SJCRH30 (cell line): ENCODE measurements at regions not wholly inside any gene's neighbourhood (a gene's known extent, or its start where the extent isn't known, plus 50 kb on each side); places are given as distances from the start of the nearest gene placed in this dataset.

ENCODE experiments used
- DNase-seq, 2 experiments: peaks; one replicate each; pipeline ENCODE4 v3.0.0-alpha.2; 2015 to 2020
- H3K27ac ChIP-seq: fragments of 250-450 bp; sonication (Bioruptor Pico); 2 replicates; pipeline ENCODE4 v1.5.1; 2020; ENCODE audit warnings: mild to moderate bottlenecking, moderate library complexity
- H3K27me3 ChIP-seq: fragments of 250-450 bp; sonication (Bioruptor Pico); 2 replicates; pipeline ENCODE4 v1.5.1; 2020; ENCODE audit warnings: mild to moderate bottlenecking, moderate library complexity
- H3K36me3 ChIP-seq: fragments of 250-450 bp; sonication (Bioruptor Pico); 2 replicates; pipeline ENCODE4 v1.5.1; 2020; ENCODE audit warnings: mild to moderate bottlenecking, moderate library complexity
- H3K4me1 ChIP-seq: fragments of 250-450 bp; sonication (Bioruptor Pico); 2 replicates; pipeline ENCODE4 v1.5.1; 2020; ENCODE audit warnings: mild to moderate bottlenecking, moderate library complexity
- H3K4me3 ChIP-seq: fragments of 250-450 bp; sonication (Bioruptor Pico); 2 replicates; pipeline ENCODE4 v1.5.1; 2020; ENCODE audit warnings: mild to moderate bottlenecking, moderate library complexity
- H3K9me3 ChIP-seq: fragments of 250-450 bp; sonication (Bioruptor Pico); replicated peaks from 2 replicates; pipeline ENCODE4 v1.5.1; 2020; ENCODE audit warnings: mild to moderate bottlenecking, moderate library complexity

DNA sequence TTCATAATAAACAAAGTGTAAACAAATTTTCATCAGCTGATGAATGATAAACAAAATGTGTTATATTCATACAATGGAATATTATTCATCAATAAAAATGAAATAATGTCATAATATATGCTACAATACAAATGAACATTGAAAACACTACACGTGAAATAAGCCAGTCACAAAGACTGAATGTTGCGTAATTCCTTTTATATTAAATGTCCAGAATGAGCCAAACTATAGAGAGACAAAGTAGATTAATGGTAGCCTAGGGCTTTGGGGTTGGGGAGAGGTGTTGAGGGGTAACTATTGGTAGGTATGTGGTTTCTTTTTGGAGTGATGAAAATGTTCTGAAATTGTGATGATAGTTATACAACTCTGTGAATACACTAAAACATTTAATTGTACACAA, 292.9 kb upstream of the PDZRN3 start:
- H3K36me3 ChIP-seq = no peaks in the 10 kb centered on the region
- no peaks in the 10 kb centered on the region for H3K27me3 ChIP-seq
- no peak overlapping the region for H3K27ac ChIP-seq
- no peak for DNase-seq
- no peaks in the 10 kb centered on the region for H3K9me3 ChIP-seq
- no peaks in the 10 kb centered on the region for H3K4me1 ChIP-seq
- H3K4me3 ChIP-seq = no peak overlapping the region

DNA sequence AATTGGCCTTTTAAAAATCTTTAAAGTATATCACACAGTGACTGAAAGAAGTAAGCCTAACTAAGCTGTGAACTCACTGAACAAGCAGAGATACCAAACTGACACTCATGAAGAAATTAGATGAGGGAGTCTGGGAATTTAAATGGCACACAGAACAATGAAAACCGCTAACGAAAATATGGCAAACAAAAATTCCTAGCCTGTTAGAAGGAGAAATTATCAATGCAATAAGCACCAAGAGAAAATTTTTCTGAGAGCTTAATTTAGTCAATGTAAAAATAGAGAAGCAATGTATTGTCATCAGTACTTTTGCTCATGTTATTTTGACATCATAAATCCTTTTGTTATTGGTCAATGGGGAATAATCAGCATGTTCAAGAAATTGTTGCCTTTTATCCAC, 291.1 kb upstream of the PDZRN3 start:
- Histone ChIP-seq H3K27ac (no peak overlapping the region), H3K4me1 (no peaks in the 10 kb centered on the region), H3K27me3 (no peaks in the 10 kb centered on the region), H3K4me3 (no peak overlapping the region), H3K36me3 (no peaks in the 10 kb centered on the region), H3K9me3 (no peaks in the 10 kb centered on the region)
- no peak for DNase-seq

DNA sequence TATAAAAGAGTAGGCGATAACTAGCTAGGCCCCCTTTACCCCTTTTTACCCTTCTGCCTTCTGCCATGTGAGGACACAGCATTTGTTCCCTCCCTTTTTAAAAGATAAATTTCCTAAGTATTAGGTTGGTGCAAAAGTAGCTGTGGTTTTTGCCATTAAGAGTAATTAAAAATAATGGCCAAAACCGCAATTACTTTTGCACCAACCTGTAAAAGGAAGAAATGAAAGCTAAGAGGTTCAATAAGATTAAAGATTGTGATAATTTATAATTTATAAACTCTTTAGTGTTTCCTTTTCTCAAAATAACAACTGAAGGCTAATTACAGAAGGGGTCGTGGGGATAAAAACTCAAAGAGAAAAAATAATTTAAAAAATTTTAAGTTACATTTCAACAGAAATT, 283.5 kb upstream of the PDZRN3 start:
- Histone ChIP-seq H3K36me3 (no peaks in the 10 kb centered on the region), H3K4me3 (no peak overlapping the region), H3K27ac (no peak overlapping the region), H3K27me3 (no peaks in the 10 kb centered on the region), H3K9me3 (no peaks in the 10 kb centered on the region), H3K4me1 (no peaks in the 10 kb centered on the region)
- DNase-seq = no peak

DNA sequence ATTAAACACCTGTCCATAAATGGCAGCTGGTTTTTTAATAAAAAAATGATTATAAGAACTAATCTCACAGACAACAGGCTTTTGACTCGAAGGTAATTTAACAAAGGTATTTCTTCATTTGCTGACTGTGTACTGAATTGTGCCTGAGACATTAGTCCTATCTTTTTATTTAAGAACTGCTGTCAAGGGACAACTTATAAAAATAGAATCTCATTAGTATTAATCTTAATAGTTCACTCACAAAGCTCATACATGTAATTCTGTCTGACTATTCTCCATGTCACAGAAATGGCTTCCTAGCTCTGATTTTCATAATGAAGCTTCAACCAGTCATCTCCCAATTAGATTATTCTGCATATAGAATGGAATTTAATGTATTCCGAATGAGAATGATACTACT, 276.9 kb upstream of the PDZRN3 start:
- Histone ChIP-seq H3K4me3 (no peak overlapping the region), H3K4me1 (no peaks in the 10 kb centered on the region), H3K9me3 (no peaks in the 10 kb centered on the region), H3K27me3 (no peaks in the 10 kb centered on the region), H3K27ac (no peak overlapping the region), H3K36me3 (no peaks in the 10 kb centered on the region)
- DNase-seq = no peak

DNA sequence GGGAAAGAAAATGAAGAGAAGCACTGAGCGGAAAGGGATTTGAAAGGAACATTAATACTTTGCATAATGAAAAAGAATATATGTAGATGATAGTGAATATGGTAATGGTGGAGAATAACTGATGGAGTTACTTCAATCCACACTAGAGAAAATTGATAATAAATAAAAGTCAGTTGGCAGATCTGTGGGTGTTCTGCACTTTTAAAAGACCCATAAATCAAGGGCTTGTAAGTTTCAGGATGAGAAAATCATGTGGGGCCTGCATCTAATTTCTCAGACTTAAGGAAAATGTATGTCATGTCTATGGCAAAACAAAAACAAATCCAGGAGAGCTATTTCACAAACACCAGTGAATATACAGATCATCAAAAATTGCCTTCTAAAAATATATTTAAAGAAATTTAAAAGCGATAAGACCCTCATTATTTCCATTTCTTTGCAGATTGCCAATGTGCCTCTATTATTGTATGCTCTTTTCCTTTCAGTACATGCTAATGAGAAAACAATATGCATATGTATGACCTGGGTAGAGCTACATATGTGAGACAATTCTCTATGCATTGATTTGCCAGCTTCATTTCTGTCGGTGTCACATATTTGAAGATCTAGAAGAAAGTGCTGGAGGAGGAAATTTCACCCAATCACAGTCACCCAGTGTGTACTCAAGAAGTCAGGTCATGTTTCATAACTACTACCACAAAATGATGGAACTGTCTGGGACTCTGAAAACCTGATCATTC, 269.9 kb upstream of the PDZRN3 start:
- no peaks in the 10 kb centered on the region for H3K27me3 ChIP-seq
- no peak overlapping the region for H3K27ac ChIP-seq
- no peak overlapping the region for H3K4me3 ChIP-seq
- no peaks in the 10 kb centered on the region for H3K36me3 ChIP-seq
- no peaks in the 10 kb centered on the region for H3K9me3 ChIP-seq
- DNase-seq = no peak
- no peaks in the 10 kb centered on the region for H3K4me1 ChIP-seq

DNA sequence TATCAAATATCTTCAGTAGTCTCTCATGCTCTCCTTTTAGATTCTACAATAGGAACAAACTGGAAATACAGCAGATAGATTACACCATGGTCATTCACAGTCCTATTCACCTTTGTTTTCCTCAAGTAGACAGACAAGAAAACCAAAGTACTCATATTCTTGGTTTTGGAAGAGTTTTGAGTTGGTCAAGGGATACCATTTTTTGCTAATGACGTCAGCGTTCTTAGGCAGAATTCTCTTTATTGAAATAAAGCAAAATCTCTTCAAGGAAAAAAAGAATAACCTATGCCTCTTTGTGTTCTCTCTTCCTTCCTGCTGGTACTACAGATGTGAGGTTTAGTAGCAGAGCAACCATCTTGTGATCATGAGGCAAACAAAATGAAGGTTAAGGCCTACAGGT, 268.3 kb upstream of the PDZRN3 start:
- Histone ChIP-seq H3K4me3 (no peak overlapping the region), H3K4me1 (no peaks in the 10 kb centered on the region), H3K27me3 (no peaks in the 10 kb centered on the region), H3K27ac (no peak overlapping the region), H3K36me3 (no peaks in the 10 kb centered on the region), H3K9me3 (no peaks in the 10 kb centered on the region)
- no peak for DNase-seq

DNA sequence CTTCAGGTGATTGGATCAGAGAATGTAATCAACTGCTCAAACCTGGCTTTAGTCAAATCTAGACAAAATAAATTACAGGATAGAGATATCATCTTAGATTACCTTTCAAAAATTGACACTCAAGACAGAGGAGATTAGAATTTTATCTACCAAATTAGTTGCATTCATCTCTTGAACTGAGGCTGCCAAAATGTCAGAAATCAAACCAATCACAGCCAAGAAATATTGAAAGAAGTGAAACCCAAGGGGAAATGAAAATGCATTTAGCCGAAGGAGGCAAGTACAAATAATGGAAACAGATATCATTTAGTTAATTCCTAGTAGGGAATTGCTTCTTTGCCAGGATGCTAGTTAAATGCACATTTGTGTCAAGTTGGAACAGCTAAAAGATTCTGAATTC, 261.1 kb upstream of the PDZRN3 start:
- no peak overlapping the region for H3K27ac ChIP-seq
- no peaks in the 10 kb centered on the region for H3K36me3 ChIP-seq
- no peak for DNase-seq

DNA sequence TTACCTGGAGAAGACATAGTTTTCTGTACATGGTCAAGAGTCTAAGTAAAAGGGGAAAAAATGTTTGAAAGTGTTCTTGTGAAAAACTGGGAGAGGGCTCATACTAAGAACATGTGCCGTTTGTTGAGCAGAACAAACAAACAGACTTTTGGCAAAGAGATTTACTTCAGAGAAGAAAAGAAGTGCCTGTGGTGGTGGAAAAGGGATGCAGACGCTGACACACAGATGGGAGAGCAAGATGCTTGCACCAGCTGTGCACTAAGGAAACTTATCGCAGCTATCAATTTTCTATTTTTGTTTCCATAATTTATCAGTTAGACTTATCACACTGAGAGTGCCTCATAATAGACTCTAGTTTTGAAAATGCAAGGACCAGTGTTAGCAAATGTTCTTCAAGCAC, 259.6 kb upstream of the PDZRN3 start:
- Histone ChIP-seq H3K4me1 (no peaks in the 10 kb centered on the region), H3K27ac (no peak overlapping the region), H3K36me3 (no peaks in the 10 kb centered on the region), H3K9me3 (no peaks in the 10 kb centered on the region), H3K4me3 (no peak overlapping the region), H3K27me3 (no peaks in the 10 kb centered on the region)
- DNase-seq = no peak

More for the DNA sequence above, 261.1 kb upstream of the PDZRN3 start:
- no peaks in the 10 kb centered on the region for H3K4me1 ChIP-seq
- H3K27me3 ChIP-seq = no peaks in the 10 kb centered on the region
- no peak overlapping the region for H3K4me3 ChIP-seq
- H3K9me3 ChIP-seq = no peaks in the 10 kb centered on the region

DNA sequence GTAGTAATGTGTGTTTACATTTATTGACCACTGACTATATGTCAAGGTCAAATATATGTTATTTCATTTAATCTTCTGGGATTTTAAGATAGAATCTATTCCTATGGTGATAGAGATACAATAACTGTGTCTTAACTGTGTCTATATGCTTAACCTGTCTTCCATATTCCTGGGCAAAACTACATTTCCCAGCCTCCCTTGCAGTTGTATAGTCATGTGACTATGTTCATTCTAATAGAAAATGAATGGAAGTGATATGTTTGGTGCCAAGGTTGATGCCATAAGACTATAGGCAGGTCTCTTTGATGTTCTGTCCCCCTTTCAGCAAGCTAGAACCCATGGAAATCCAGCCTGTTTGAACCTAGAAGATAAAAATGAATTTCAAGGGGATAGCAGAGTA, 258.8 kb upstream of the PDZRN3 start:
- Histone ChIP-seq H3K9me3 (no peaks in the 10 kb centered on the region), H3K27me3 (no peaks in the 10 kb centered on the region), H3K27ac (no peak overlapping the region), H3K36me3 (no peaks in the 10 kb centered on the region), H3K4me3 (no peak overlapping the region), H3K4me1 (no peaks in the 10 kb centered on the region)
- no peak for DNase-seq

DNA sequence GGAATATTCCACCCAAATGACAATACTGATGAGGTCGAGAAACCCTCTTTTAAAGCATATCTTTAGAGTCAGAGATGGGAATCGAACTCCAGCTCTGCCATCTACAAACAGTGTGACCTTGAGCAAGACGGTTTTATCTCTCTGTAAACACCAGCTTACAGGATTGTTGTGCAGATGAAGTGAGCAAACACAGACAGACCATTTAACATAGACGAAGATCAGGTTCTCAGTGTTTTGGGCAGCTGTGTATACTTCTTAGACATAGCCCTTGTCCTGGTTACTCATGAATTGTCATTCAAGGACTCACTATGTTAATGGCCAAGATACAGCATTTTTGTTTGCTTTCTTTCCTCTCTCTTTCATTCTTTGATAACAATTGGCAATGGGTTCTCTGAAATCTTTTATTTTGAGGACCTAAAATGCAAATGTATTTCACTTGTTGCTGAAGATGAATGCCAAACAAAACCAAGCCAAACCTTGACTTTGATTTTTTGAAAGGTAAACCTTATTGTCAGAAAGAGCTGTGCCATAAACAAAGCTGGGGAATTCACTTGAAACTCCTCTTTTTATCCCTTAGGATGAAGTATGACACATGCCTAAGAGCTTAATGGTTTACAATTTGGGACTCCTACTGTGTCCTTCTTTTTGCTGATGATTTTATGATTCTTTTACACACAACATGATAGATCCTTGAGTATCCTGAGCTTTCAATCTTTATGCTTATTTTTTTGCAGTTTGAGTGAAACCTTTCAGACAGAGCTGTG, 250.0 kb upstream of the PDZRN3 start:
- Histone ChIP-seq H3K27ac (no peak overlapping the region), H3K36me3 (no peaks in the 10 kb centered on the region), H3K27me3 (no peaks in the 10 kb centered on the region), H3K9me3 (no peaks in the 10 kb centered on the region), H3K4me1 (no peaks in the 10 kb centered on the region), H3K4me3 (no peak overlapping the region)
- no peak for DNase-seq

DNA sequence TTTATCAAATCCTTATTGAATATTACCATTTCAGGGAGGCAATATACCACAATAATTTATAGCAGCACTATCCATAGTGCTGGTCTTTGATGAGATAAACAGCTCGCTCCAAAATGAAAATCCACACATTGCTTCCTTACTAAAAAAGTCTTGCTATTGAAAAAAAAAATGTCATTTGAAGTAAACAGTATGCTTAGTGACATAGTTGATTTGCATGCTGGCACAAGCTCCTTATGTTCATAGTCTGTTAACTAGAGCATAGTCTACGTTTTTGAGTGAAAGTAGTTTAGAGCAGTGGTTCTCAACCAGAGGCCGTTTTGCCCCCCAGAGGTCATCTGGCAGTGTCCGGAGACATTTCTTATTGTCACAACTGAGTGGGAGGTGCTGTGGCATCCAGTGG, 249.4 kb upstream of the PDZRN3 start:
- Histone ChIP-seq H3K9me3 (no peaks in the 10 kb centered on the region), H3K27ac (no peak overlapping the region), H3K27me3 (no peaks in the 10 kb centered on the region), H3K36me3 (no peaks in the 10 kb centered on the region), H3K4me3 (no peak overlapping the region), H3K4me1 (no peaks in the 10 kb centered on the region)
- no peak for DNase-seq

DNA sequence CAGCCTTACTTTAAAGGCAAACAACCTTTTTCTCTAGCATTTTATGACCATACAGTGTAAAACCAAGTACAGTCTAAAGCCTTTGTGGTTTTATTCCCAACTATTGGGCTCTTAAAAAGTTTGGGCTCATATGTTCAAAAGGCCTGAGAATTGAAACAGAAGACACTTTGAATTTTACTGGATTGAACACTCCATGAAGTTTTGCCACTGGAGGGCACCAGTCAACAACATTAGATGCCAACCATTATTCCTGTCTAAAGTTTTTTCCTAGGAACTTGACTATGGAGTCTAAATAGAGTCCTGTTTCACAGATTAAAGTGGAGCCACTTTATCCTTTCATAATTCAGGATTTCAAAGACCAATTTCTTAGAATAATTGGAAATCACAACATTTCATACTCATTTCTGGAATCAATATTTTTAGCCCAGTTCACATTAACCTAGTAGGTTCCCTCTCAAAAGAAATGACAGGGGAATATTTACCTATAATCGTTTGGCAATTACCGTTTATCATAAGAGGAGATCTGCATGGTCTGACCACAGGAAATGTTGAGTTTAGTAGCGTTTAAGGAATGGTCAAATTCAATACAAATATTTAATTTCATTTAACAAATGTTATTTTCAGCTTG, 244.1 kb upstream of the PDZRN3 start:
- Histone ChIP-seq H3K27me3 (no peaks in the 10 kb centered on the region), H3K36me3 (no peaks in the 10 kb centered on the region), H3K4me3 (no peak overlapping the region), H3K27ac (no peak overlapping the region), H3K9me3 (no peaks in the 10 kb centered on the region), H3K4me1 (no peaks in the 10 kb centered on the region)
- peak; percentile 11 to 62 for DNase-seq

DNA sequence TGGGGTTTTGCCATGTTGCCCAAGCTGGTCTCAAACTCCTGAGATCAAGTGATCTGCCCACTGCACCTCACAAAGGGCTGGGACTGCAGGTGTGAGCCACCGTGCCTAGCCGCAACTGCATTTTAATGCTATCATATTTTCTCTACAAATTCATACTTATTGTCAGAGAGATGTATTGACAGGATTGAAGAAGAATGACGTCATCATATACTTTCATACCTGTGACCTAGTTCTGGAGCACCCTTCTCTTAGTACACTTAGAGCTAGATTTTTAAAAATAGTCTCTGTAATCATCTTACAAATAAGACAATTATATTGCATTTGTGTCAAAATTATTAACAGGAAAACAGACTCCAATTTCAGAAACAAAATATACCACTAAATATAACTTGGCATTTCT, 242.8 kb upstream of the PDZRN3 start:
- Histone ChIP-seq H3K9me3 (no peaks in the 10 kb centered on the region), H3K27me3 (no peaks in the 10 kb centered on the region), H3K36me3 (no peaks in the 10 kb centered on the region), H3K4me3 (no peak overlapping the region), H3K4me1 (no peaks in the 10 kb centered on the region), H3K27ac (no peak overlapping the region)
- DNase-seq = no peak

DNA sequence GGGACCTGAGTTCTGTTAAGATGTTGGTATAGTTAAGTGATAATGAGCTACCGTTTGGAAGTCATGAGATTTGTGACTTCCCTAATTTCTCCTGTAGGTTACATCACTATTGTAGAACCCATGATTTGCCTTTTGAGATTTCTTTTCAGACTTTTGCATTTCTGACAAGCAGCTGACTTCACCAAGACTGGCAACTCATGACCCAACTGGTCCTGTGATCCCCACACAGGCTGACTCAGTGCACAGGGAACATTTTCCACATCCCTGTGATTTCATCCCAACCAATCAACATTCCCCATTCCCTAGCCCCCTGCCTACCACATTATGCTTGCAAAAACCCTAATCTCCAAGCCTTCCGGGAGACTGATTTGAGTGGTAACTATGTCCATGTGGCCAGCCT, 242.1 kb upstream of the PDZRN3 start:
- Histone ChIP-seq H3K27me3 (no peaks in the 10 kb centered on the region), H3K4me3 (no peak overlapping the region), H3K36me3 (no peaks in the 10 kb centered on the region), H3K27ac (no peak overlapping the region), H3K4me1 (no peaks in the 10 kb centered on the region), H3K9me3 (no peaks in the 10 kb centered on the region)
- DNase-seq = no peak

DNA sequence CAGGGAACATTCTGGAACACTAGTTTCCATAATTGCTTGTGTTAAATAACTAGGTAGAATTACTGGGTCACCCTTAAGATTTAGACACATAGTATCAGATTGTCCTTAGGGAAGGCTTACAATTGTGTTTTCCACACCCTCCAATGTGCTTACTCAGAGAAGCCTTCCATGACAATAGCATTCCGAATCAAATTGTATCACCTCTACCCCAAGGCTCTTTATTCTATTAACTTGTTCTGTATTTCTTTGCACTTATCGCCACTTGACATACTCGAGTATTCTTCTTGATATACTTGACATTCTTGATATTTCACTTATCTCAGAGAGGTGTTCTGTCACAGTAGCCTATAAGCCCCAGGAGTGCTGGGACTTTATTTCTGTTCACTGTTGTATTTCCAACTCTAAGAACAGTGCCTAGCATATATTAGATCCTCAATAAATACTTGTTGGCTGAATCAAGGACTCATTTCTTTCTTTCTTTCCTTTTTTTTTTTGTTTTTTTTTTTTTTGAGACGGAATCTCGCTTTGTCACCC, 238.9 kb upstream of the PDZRN3 start:
- H3K4me1 ChIP-seq = no peaks in the 10 kb centered on the region
- no peak overlapping the region for H3K4me3 ChIP-seq
- H3K36me3 ChIP-seq = no peaks in the 10 kb centered on the region
- no peaks in the 10 kb centered on the region for H3K9me3 ChIP-seq
- DNase-seq = no peak
- H3K27me3 ChIP-seq = no peaks in the 10 kb centered on the region
- H3K27ac ChIP-seq = no peak overlapping the region
